HG03095 (cell line): ENCODE measurements at regions not wholly inside any gene's neighbourhood (a gene's known extent, or its start where the extent isn't known, plus 50 kb on each side); places are given as distances from the start of the nearest gene placed in this dataset.
"Not testable (repeated sequence)": the region's sequence is repeated elsewhere in the genome, so short reads cannot be mapped to it uniquely, and the experiment has no call there.

Source experiments
- ATAC-seq: cut with Tn5 transposase; IDR thresholded peaks from one replicate; pipeline ENCODE4 v1.9.1; 2021; ENCODE audit warnings: moderate library complexity; ENCODE audit not compliant: unreplicated experiment

DNA sequence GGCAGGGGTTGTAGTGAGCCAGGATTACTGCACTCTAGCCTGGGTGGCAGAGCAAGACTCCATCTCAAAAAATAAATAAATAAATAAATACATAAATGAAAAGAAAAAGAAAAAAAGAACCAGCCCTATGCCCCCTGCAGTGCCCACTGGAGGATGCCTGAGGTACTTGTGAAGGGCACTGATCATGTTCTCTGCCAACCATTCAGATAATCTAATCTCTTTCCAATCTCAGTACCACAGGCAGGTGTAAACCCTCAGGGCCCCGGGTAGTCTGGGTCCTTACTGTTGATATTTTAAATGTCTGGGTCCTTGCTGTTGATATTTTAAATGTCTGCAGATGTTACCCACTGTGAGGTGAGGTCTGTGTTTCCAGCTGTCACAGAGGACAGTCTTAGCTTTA, 321.8 kb upstream of the ADCY2 start:
- ATAC-seq = no peak

DNA sequence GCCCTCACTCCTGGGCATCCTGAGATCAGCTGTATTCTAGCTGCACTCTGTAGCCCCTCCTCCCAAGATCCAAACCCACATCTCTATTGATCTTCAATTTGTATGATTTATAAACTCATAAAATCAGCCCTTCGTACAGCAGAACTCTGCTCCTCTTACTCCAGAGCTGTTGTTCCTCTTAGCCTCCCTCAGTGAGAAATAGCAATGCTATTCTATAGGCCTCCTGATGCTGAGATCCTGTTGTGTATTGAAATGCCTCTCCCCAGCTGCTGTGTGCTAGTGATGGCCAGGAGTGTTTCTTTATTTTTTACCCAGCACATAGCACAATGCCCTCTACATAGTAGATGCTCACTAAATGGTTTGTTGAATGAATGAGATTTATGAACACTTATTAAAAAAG, 320.5 kb upstream of the ADCY2 start:
- no peak for ATAC-seq

DNA sequence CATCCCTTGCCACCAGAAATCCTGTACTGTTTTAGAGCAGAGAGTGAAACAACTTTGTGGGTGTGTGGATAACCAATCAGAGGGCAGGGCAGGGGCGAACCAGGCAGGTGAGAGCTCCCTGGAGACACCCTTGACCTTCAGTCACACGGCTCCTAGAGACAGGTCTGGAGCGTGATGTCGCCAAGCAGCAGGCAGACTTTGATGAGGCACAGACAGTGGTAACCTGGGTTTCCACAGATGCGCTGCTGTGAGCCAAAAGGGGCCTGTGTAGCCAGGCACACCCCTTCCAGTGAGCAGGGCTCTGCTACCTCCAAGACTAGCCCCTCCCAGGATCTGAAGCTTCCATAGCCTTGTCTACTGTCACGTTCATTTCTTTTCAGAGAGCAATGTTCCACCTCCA, 317.8 kb upstream of the ADCY2 start:
- ATAC-seq = no peak

DNA sequence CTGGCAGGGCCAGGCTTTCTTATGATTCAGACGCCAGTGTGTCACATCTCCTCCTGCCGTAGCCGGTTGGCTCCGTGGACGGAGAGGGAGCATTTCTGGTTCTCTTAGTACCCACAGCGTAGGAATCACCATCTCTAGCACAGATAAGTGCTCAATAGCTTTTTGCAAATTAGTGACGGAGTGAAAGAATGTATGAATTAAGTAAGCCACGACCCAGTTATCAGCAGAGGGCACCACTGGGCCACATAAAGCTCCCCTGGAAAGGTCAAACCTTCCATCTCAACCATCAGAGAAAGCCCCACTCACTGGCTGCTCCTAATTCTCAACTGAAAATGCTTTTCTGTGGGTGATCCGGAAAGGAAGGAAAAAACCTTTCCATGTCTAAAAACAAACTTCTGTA, 317.0 kb upstream of the ADCY2 start:
- ATAC-seq = no peak

DNA sequence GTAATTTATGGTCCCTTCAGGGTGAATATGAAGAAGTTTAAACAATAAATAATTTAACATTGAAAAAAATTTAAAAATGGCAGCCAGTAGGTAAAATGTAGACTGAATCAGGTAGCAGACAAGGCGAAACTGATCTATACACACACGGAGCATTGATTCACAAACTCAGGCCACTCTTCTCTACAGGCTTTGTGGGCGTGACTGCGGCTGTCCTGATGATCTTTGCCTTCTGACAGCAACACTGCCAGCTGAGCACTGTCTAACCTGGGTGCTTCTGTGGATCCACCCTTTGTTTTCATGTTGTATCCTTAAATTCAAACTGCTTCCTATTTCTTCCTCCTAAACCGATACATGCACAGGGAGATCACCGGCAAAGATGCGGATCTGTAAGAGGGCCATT, 315.4 kb upstream of the ADCY2 start:
- ATAC-seq = no peak

DNA sequence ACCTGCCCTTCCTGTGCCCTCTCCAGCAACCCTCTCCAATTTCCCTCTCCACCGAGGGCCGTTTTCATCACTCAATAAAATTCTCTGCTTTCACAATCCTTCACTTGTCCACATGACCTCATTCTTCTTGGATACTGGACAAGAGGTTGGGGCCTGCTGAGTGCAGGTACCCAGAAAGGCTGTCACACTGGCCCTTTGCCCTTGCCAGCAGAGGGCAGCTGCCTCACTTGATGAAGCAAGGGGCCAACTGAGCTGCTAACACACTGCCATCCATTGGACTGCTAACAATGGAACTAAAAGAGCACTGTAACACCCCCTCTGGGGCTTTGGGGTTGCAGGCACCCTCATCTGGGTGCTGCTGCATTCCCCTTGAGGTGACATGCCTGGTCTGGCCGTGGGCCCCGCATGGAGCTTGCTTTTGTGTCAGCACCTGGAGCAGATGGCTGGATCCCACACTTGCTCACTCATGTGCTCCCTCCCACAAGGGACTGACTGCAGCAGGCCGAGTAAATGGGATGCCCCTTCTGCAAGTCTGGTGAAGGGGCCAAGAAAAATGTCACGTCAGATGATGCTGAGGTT, 308.1 kb upstream of the ADCY2 start:
- ATAC-seq = no peak

DNA sequence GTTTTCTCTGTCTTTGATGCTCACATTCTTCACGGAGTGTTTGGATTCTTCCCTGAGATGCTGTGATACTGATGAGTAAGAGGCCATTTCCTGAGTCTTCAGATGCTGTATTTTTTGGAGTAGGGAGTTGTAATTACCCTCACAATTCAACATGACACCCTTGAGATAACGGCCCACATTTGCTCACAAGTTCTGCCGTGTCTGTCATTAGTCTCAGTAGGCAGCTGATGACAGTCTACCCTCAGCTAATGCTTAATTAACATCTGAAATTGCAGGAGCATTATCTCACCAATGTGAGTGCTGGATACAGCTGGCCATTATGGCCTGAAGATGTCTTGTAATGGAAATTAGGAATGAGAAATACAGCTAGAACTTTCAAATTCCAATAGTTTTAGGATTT, 307.1 kb upstream of the ADCY2 start:
- no peak for ATAC-seq

DNA sequence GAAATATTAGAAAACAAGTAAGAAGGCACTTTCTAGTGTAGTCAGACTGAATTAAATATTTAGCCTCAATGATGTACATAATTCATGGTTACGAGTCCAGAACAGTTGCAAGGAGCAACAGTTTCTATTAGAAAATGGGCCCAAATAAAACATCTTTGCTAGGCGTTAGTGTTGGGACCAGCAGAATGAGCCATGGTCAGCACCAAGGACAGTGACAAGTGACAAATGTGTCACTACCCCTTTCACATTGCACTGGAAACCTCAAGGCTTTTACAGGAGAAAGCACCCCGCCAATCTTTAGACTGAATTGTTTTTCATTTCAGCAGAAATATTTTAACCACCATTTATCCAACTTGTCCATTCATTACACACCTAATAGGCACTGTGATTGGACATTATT, 301.3 kb upstream of the ADCY2 start:
- no peak for ATAC-seq

DNA sequence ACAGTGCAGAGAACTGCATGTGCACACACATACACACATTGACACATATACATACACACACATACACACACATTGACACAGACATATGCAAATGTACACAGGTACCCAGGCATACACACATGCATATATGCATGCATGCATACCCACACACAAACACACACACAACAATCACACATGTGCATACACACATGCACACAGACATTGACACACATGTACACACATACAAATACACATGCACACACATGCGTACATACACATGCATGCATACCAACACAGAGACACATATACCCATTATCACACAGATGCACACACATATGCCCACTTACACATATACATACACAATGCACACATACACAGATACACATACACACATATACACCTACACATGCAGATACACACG, 299.6 kb upstream of the ADCY2 start:
- ATAC-seq = no peak

DNA sequence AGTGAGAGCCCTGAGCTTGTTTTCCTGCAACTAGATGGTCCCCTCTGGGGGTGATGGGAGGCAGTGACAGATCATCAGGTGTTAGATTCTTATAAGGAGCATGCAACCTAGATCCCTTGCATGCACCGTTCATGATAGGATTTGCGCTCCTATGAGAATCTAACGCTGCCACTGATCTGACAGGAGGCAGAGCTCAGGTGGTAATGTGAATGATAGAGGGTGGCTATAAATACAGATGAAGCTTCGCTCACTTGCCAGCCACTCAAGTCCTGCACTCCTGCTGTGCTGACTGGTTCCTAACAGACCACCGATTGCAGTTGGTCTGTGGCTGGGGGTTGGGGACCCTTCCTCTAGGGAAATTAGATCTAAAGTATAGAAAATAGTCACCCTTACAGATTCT, 290.6 kb upstream of the ADCY2 start:
- no peak for ATAC-seq

DNA sequence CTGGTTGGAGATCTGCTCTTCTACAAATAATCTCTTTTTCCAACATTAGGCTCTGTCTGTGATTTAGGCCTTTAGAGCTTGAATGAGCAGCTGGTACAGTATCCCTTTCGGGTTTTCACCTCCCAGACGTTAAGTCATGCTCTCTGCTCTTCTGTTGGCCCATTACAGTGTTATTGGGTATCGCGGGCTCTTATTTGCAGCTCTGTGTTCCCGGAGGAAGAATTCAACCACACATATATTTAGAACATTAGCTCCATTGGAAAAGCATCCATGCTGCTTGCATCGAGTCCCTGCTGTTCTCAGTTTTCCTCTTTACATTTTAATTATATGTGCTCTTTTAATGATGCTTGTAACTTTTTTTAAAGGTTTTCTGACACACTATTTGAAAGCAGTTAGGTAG, 278.0 kb upstream of the ADCY2 start:
- ATAC-seq = no peak

DNA sequence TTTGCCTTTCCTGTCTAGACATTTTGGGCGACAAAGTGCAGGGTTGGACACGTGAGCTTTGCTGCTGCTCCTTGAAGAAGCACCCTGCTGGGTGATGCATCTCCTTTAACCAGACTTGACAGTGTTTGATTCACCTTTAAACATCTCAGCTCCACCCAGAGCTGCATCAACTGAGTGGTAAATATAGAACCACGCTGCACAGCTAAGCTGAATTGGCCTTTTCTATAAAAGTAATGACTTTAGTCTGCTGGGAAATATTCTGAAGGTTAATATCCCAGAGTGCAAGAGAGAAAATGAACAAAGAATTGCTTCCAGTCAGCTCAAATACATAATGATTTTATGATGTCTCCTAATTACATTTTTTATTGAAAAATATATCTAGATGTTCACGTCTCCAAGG, 264.3 kb upstream of the ADCY2 start:
- ATAC-seq = no peak

DNA sequence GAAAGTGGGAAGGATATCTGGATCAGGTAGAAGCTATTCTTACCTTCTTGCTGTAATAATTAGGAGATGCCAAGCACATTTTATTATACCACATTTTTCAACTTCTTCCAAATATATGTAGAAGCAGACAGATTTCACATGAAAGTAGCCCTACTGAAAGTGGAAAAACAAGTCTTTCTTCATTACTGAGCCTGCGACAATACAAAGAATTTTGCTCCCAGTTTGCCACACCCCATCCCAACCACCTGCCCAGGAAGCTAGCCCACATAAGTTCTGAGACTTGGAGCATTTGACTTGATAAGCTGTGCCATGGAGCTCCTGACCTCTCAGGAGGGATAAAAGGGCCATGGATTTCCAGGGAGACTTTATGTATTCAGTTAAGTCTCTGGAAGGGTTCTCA, 249.1 kb upstream of the ADCY2 start:
- no peak for ATAC-seq

DNA sequence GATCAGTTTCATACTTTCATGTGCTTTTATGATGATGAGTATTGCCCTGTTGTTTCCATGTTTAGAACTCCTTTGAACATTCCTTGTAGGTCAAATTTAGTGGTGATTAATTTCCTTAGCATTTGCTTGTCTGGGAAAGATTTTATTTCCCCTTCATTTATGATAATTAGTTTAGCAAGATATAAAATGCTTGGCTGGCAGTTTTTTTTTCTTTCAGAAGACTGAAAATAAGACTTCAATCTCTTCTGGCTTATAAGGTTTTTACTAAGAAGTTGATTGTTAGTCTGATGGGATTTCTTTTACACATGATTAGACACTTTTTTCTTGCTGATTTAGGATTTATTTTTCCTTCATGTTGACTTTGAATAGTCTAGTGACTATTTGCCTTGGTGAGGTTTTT, 238.9 kb upstream of the ADCY2 start:
- no peak for ATAC-seq

DNA sequence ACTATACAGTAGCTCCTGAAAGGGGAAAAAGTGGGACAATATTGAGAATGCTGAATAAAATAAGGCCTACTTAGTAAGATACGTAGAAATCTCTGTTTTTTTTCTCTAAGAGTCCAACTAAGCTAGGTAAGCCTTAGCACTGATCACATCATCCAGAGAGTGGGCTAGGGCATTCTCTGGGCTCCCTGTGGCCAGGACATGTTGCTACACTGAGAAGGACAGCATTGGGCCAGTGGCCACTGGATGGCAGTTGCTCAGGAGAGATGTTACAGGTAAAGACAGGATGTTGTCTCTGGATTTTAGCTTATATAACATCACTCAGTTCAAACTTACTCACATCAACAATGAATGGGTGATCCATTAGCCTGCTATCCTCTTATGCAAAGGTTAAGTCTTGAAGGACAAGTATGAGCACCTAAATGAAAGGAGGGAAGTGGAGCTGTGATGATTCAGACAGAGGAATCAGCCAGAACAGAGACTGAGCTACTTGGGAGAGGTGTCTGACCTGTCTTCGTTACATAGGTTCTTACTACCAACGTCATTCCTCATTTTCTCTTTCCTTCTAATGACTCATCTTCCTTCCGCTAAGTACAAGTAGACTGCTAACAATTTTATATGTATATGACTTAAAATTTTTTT, 226.6 kb upstream of the ADCY2 start:
- no peak for ATAC-seq

DNA sequence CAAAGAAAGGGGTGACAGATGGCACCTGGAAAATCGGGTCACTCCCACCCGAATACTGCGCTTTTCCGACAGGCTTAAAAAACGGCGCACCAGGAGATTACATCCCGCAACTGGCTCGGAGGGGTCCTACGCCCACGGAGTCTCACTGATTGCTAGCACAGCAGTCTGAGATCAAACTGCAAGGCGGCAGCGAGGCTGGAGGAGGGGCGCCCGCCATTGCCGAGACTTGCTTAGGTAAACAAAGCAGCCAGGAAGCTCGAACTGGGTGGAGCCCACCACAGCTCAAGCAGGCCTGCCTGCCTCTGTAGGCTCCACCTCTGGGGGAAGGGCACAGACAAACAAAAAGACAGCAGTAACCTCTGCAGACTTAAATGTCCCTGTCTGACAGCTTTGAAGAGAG, 225.2 kb upstream of the ADCY2 start:
- ATAC-seq = not testable (repeated sequence)

DNA sequence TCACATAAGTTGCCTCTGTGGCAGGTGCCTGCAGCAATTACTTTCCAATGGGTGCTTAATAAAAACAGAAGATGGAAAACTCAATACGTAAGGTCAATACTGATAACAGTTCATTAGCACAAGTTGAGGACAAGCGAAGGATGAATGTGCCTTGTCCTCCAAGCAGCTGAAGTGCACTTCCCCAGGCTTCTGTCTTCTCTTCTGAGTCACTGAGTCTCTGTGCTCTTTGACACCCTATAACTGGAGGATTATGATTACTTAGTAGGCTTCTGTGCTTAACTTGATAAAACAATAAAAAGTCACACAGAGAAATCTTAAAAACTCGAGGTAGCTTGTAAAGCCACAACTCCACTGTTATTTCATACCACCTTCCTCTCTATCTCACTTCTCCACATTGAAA, 216.6 kb upstream of the ADCY2 start:
- no peak for ATAC-seq

DNA sequence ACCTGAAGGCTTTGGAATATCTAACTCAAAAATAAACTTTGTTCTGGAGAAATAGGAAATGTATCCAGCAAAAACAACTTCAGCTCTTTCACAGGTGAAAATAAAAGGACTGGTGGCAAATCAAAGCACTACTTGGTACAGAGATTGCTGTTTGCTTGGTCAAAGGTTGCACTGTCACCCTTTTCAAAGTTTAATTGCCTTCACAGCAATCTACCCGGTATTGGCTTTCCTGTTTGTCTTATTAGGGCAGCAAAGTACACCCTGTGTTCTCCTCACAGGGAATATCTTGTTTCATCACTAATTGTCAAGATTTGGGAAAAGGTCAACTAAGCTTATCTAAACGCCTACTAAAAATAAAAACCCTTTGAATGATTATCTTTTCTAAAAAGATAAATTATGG, 214.1 kb upstream of the ADCY2 start:
- ATAC-seq = no peak

DNA sequence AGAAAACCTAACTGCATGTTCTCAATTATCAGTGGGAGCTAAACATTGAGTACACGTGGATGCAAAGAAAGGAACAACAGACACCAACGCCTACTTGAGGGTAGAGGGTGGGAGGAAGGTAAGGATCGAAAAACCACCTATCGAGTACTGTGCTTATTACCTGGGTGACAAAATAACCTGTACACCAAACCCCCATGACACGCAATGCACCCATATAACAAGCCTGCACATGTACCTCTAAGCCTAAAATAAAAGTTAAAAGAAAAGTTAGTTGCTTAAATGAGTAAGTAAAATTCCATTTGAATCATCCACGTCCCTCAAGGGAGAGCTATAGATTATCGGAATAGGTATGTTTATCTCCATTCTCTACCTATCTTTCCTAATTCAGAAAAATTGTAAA, 210.2 kb upstream of the ADCY2 start:
- ATAC-seq = no peak

DNA sequence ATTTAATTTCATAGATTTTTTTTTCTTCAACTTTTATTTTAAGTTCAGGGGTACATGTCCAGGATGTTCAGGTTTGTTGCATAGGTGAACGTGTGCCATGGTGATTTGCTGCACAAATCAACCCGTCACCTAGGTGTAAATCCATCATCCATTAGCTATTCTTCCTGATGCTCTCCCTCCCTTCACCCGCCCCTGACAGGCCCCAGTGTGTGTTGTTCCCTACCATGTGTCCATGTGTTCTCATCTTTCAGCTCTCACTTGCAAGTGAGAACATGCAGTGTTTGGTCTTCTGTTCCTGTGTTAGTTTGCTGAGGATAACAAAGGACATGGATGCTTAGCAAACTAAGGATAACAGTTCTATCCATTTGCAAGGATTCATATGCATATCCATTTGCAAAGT, 209.1 kb upstream of the ADCY2 start:
- no peak for ATAC-seq

DNA sequence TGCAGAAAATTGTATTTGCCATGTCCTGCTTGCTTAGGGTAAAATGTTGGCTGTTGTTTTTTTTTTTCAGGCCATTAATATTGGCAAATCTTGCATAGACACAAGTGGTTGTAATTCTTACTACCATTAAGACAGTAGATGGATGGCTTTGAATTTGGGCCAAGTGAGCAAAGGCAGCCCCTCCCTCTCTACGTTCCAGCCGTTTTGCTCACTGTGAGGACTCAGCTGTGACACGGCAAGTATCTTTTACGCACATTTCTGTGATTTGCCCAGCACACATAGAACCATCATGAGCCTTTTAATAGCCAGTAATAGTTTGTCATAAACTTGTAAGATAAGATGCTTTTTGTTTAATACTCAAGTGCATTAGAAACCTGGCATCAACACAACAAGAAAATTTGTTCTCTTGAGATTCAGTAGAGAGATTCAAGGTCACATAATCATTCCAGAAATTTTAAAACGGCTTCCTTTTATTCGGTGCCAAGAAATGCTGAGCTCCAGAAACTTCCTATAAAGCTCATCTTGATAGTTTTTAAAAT, 205.2 kb upstream of the ADCY2 start:
- ATAC-seq = no peak

DNA sequence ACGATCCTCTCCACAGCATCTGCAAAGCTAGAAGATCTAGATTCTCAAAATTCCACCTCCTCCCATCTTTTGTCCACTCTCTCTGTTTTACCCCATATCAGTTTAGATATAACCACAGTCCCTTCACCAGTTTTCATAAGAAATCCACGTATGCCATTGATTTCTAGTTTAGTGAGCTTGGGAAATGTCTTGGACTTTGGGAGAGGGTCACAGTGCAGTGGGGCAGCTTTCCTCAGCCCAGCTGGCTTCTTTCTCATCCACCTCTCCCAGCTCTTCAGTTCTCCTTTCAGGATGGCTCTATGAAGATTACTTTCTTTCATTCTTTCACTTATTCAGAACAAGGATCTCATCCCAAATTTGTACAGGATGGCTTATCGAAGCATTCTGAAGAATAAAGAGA, 203.9 kb upstream of the ADCY2 start:
- ATAC-seq = no peak

DNA sequence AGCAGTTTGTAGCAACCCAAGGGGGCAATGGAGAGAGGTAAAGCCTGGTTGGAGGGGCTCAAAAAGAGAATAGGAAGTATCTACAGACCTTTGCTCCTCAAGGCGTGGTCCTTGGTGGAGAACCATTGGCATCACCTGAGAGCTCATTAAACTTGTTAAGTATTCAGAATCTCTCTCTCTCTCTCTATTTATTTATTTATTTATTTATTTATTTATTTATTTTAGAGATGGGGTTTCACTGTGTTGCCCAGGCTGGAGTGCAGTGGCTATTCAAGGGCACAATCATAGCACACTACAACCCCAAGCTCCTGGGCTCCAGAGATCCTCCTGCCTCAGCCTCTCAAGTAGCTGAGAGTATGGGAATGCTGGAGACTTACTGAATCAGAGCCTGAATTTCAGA, 193.1 kb upstream of the ADCY2 start:
- ATAC-seq = no peak
